ENCODE measurements at regions not wholly inside any gene's neighbourhood (a gene's known extent, or its start where the extent isn't known, plus 50 kb on each side); places are given as distances from the start of the nearest gene placed in this dataset.

GRCh38 chr11:11735586-11735985, 106.2 kb upstream of the USP47 start:
- no peaks in the 10 kb centered on the region for H3K9me3 ChIP-seq (replicated peaks; ENCODE audit: control insufficient read depth, insufficient read depth, low read length)
- no peak overlapping the region for H3K27ac ChIP-seq (ENCODE audit: insufficient read depth, low read depth, low read length)
- FAIRE-seq (no peak), DNase-seq (ENCODE audit: low read depth, low spot score) (no peak)
- TF ChIP-seq GATA2 (IDR thresholded peaks at IDR 0.05; ENCODE audit: insufficient read depth, insufficient read length, low read depth, low read length): no peak
- TF ChIP-seq EZH2 (IDR thresholded peaks at IDR 0.05; ENCODE audit: borderline replicate concordance, low read depth, low read length, severe bottlenecking): no peak
- TF ChIP-seq MYC (IDR thresholded peaks at IDR 0.05; ENCODE audit: low read depth, low read length): no peak
- TF ChIP-seq FOS (IDR thresholded peaks at IDR 0.05; ENCODE audit: borderline replicate concordance, insufficient read depth, low read length): no peak
- TF ChIP-seq POLR2A (IDR thresholded peaks at IDR 0.05; ENCODE audit: low read depth, low read length): no peak
- no peak for TF ChIP-seq POLR2AphosphoS5 (IDR thresholded peaks at IDR 0.05; ENCODE audit: insufficient read depth, low read depth, low read length)
- TF ChIP-seq, protein P1, sequence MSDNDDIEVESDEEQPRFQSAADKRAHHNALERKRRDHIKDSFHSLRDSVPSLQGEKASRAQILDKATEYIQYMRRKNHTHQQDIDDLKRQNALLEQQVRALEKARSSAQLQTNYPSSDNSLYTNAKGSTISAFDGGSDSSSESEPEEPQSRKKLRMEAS (IDR thresholded peaks at IDR 0.05; ENCODE audit: insufficient read depth, insufficient read length): no peak
- no peak for TF ChIP-seq JUN (IDR thresholded peaks at IDR 0.05; ENCODE audit: borderline replicate concordance, insufficient read depth, insufficient read length, low read depth)
- TF ChIP-seq CTCF (IDR thresholded peaks at IDR 0.05; ENCODE audit: extremely low read depth in 1 of 2, insufficient read depth in 1 of 2, low read depth in 1 of 2, low read length in 2 of 2): no peak
- dilution Hi-C loops (cut with MboI; ENCODE audit: extremely low pct_ligation_motif_present, low sequenced_read_pairs): no loop called here
- POLR2A ChIA-PET: no interaction called here
- H3K9ac ChIP-seq (replicated peaks; ENCODE audit: extremely low read depth, insufficient read depth, low read length): no peak overlapping the region
- H3K4me3 ChIP-seq (replicated peaks in 1 of 3; ENCODE audit: insufficient read depth in 1 of 3, low read depth in 1 of 3, low read length in 3 of 3): no peak overlapping the region
- no peaks in the 10 kb centered on the region for H4K20me1 ChIP-seq (replicated peaks; ENCODE audit: control insufficient read depth, extremely low read depth, insufficient read depth, low read length)
- no peaks in the 10 kb centered on the region for H3K4me1 ChIP-seq (ENCODE audit: control insufficient read depth, extremely low read depth, insufficient read depth, low read length)
- CTCF ChIA-PET: no interaction called here
- no TSS peak for BruUV-seq (replicated peaks)
- no peak overlapping the region for H2AFZ ChIP-seq (ENCODE audit: low read depth, low read length)
- no peaks in the 10 kb centered on the region for H3K36me3 ChIP-seq (ENCODE audit: control insufficient read depth in 2 of 2, extremely low read depth in 1 of 2, insufficient read depth in 2 of 2, low read length in 2 of 2)
- H3K27me3 ChIP-seq (ENCODE audit: control insufficient read depth in 2 of 2, insufficient read depth in 2 of 2, low read length in 2 of 2): peaks cover 3 to 8% of the 10 kb centered on the region in 2 experiments
- intact Hi-C loops (cut with micrococcal nuclease): no loop called here
- no peak overlapping the region for H3K4me2 ChIP-seq (ENCODE audit: insufficient read depth, low read length)
- H3K9me1 ChIP-seq (replicated peaks; ENCODE audit: control insufficient read depth, extremely low read depth, insufficient read depth, low read length): no peaks in the 10 kb centered on the region
- H3K79me2 ChIP-seq (ENCODE audit: control insufficient read depth, insufficient read depth, low read length): no peaks in the 10 kb centered on the region

Data from endothelial cell of umbilical vein (primary cell).